Fibroblast of skin of left quadriceps (primary cell): ENCODE measurements at regions not wholly inside any gene's neighbourhood (a gene's known extent, or its start where the extent isn't known, plus 50 kb on each side); places are given as distances from the start of the nearest gene placed in this dataset.

Experiments
- DNase-seq, 2 experiments: peaks; one replicate each; pipeline ENCODE4 v3.0.0-alpha.2; 2013; ENCODE audit warnings: low read depth in 2 of 2

- no peak for DNase-seq
These were observed 266.4 kb downstream of the MAF start for GRCh38 chr16:79334127-79334526.

DNA sequence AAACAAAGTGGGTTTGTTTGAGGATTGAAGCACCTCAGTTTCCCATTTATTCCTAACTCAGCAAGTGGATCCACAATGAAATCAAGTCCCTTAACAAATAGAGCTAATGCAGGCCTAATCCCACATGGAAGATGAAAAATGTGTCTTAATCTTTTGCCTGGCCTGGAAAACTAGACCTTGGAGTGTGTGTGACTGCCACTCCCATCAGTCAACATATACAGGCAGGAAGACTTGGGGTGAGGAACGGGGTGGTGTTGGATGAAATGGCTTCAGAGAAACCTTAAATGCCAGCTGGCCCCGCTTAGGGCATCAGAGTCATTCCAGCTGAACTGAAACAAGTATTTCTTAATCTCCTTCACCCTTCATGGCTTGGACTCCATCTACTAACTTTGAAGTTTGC is 269.5 kb downstream of the MAF start:
- DNase-seq, result no peak

DNA sequence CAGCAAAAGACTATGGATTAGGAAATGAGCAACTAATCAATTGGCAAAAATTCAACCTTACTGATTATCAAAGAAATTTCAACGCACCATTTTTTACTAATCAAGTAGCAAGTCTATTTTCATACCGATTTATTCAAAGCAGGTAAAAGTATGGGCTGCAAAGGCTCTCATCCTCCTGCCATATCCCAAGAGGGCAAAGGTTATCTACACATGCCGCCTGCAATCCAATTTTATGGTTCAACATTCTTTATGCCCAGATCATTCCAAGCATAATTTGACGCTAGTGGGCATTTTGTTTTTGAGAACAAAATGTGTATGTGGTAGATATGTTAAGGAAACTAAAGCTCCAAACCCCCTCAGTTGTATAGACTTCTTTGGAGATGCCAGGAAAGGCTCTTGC is 270.6 kb downstream of the MAF start:
- no peak for DNase-seq

DNA sequence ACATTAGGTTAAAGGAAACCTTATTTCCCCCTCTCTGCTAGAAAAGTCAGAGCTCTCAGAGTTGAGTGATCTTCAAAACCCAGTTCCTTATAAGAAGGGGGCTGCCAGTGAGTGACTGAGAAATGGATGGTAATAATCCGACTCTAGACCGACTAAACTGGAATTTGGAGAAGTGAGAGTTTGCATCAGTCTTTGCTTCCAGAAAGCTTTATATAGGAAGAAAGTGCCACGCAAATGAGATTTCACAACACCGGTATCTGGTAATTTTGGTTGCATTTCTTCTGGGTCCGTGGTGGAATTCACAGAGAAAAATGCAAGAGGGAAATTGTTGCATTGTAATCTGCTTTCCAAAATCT is 271.4 kb downstream of the MAF start:
- DNase-seq, result no peak

- no peak for DNase-seq
These were observed 272.0 kb downstream of the MAF start for GRCh38 chr16:79328402-79329165.

DNA sequence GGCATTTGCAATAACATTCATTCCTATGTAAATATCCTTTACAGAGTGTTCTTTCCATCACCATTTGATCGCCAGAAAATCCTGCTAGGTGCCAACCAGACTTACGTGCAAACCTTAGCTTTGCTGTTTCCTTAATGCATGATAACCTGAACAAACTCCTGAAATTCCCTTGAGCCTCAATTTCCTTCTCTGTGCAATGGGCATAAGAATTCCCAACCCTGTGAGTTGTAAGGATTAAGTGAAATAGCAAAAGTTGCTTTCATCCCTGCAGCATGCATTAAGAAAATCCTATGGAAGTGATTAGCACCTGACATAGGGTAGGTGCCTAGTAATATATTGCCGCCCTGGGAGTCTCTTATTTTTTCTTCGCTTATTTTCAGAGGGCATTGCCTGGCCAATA is 272.7 kb downstream of the MAF start:
- no peak for DNase-seq

DNA sequence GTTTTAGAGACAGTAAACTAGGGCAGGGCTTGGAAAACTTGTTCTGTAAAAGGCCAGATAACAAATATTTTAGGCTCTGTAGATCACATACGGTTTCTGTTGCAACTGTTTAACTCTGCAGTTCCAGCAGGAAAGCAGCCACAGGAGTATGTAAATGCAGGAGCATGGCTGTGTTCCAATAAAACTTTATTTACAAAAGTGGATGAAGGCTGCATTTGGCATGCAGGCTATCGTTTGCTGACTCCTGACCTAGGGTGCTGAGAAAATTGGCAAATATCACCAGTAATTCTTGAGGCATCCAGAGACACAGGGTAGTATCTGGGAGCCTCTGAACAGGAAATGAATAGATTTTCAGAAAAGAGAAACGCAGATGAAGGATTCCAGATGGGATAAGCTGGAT is 274.0 kb downstream of the MAF start:
- no peak for DNase-seq

GRCh38 chr16:79325226-79325945 is 275.2 kb downstream of the MAF start:
- no peak for DNase-seq

GRCh38 chr16:79320956-79321355 is 279.6 kb downstream of the MAF start:
- no peak for DNase-seq

DNA sequence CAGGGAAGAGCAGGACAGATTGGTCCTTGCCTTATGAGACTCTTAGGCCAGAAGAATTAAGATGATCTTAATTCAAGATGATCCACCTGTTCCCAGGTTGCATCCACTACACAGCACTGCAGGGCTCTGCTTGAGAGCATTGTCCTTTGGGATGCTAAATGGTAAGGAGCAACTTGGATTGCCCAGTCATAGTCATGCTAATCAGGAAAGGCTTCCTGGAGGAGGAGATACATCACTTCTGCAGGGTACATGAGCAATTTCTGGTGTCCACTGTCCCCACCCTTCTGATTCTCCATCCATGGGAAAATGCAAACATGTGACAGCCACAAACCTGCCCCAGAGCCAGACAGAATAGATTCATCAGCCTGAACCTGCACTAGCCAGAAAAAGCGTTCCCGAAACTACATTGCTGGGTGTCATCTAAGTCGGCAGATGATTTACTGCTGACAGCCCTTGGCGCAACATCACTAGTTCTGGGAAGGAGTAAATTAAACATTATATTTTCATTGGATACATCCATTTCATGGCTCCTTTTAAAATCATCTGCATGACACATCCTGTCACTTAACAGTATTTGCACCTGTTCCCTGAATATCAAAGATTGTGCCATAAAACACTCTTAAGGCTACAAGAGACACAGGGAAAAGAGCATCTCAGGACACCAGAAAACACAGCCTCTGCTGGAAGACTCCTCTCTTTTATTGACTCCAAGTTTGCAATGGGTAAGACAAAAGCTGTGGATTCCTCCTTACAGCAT is 282.2 kb downstream of the MAF start:
- no peak for DNase-seq

- no peak for DNase-seq
These were observed 283.0 kb downstream of the MAF start for GRCh38 chr16:79317521-79317920.

DNA sequence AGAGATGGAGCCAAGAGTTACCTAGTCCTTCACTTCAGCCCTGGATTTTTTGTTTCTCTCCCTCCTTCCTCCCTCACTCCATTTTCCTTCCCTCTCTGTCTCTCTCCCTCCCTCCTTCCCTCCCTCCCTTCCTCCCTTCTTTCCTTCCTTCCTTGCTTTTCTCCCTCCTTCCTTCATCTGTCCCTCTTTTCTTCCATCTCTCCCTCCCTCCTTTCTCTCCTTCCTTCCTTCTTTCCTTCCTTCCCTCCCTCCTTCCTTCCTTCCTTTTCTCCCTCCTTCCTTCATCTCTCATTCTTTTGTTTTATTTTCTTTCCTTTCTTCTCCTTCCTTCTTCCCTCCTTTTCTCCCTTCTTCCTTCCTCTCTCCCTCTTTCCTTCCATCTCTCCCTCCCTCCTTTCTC is 283.5 kb downstream of the MAF start:
- no peak for DNase-seq

DNA sequence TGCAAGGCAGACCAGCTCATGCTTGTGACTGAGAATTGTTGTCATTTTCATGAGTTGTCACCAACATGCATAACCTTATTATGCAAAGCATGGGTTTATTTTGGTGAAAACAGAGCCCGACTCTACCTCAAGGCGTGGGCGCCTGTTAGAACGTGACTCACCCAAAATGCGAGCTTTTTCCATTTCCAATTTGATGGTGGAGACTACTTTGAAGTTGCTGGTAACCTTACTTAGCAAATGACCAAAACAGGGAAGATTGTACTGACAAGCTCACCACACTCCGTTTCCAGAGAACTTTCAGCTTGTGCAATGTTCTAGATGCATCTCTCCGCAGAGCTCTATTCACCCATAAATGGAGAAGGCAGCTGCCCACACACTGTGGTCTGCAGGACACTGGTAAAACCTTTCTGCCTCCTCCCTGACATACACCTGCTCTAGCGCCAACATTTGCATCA is 284.5 kb downstream of the MAF start:
- DNase-seq, result no peak

DNA sequence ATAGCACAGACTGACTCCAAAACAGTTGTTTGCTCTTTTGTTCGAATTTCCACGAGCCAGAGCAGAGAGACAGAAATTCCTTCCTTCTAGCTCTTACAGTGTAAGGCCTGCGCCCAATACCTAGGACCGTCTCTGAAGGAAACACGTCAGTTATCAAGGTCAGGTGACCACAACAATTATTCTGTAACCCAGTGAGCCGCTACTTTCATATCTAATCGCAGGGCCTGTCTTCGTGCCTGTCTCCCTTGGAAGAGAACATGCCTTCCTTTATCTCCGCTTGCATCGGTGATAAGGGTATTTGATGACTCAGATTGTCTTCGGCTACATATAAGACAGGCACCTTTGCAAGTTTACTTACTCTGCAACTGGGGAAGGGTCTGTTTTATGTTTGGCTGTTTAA is 288.0 kb downstream of the MAF start:
- DNase-seq, result no peak

- no peak for DNase-seq
These were observed 289.8 kb downstream of the MAF start for GRCh38 chr16:79310710-79311109.

DNA sequence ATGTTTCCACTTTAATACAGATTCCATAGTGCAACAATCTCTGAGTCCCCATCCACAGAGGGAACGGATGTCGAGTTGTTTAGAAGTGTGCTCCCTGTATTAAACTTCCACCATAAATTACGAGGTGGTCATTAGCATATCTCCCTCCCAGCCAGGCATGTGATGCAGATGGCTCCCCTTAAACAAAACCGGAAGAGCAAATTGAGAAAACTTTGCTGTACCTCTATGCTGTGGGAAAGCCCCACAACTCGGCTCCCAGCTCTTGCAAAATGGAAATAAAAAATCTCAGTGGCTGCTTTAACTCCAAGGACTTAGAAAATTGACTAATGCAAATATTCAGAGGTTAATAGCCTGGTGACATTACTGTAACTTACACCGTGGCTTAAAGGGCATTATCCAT is 290.9 kb downstream of the MAF start:
- no peak for DNase-seq

DNA sequence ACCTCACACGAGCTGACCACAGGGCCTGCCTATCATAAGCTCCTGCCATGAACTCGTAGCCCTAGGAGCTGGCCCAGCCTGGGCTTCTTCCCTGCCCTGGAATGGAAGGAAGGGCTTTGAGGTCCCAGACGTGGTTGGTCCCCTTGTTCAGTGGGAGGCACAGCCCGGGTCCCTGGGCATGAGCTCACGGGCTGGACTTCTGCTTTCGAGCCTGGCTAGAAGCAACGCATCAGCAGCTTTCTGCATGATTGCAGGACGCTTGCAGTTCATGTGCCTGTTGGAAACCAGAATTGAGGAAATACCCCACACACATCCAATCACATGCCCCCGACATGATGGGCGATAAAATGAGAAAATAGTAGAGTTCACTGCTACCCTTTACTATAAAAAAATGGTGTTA is 293.3 kb downstream of the MAF start:
- no peak for DNase-seq

GRCh38 chr16:79305074-79305473 is 295.5 kb downstream of the MAF start:
- no peak for DNase-seq

GRCh38 chr16:79303959-79304387 is 296.6 kb downstream of the MAF start:
- no peak for DNase-seq

GRCh38 chr16:79303206-79303605 is 297.3 kb downstream of the MAF start:
- no peak for DNase-seq

DNA sequence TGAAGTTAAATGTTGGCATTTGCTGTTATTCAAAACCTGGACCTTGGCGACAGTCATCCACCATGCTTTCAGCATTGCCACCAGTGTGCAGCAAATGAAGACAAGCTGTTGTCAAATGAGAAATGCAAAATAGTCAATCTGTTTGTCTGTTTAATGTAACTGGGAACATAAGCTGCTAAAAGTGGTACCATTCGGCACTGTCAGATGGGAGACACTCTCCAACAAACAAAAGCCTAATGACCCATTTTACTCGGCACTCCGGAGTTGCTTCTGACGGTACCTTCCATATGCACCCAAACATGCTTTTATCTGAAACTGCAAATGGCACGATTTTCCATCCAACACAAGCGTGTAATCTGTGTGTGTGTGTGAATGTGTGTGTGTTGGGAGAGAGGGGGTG is 297.8 kb downstream of the MAF start:
- DNase-seq, result no peak

DNA sequence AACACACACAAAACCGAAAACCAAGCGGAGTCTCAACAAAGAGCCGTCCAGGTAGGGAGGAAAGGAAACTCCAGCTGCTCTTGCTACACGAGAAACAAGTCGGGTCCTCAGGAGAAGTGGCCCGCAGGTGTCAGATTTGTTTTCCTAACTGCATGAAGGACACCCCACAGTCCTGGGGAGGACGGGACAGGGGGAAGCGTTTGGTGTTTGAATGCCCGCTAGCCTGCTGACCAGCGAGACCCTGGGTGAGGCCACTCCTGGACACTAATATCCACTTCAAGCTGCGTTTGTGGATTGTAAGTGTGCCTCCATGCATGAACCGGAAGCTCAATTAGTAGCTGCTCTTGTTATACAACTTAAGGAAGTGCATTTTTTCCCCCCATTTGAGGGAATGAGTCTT is 299.5 kb downstream of the MAF start:
- DNase-seq, result no peak
